Stomach smooth muscle (tissue), 2 donors: ENCODE measurements at regions not wholly inside any gene's neighbourhood (a gene's known extent, or its start where the extent isn't known, plus 50 kb on each side); places are given as distances from the start of the nearest gene placed in this dataset.

Experiments used
- H3K27ac ChIP-seq: one replicate; pipeline ENCODE4 v1.7.0; 2013; ENCODE audit warnings: mild to moderate bottlenecking, low read length, inconsistent platforms
- H3K27me3 ChIP-seq, 2 donors: one replicate each; pipeline ENCODE4 v1.7.0; 2013; ENCODE audit warnings: low read length in 2 of 2; ENCODE audit not compliant: insufficient read depth in 2 of 2, control insufficient read depth in 1 of 2
- H3K36me3 ChIP-seq, 2 donors: one replicate each; pipeline ENCODE4 v1.7.0; 2013; ENCODE audit warnings: low read length in 2 of 2; ENCODE audit not compliant: control insufficient read depth in 2 of 2, insufficient read depth in 2 of 2
- H3K4me1 ChIP-seq: one replicate; pipeline ENCODE4 v1.7.0; 2013; ENCODE audit warnings: low read length; ENCODE audit not compliant: control insufficient read depth, insufficient read depth
- H3K4me3 ChIP-seq, 2 donors: one replicate each; pipeline ENCODE4 v1.7.0; 2013; ENCODE audit warnings: low read length in 2 of 2
- H3K9ac ChIP-seq, 2 donors: one replicate each; pipeline ENCODE4 v1.7.0; 2013; ENCODE audit warnings: low read length in 2 of 2, mild to moderate bottlenecking in 1 of 2
- H3K9me3 ChIP-seq, 2 donors: one replicate each; pipeline ENCODE4 v1.7.0; 2013; ENCODE audit warnings: low read length in 2 of 2; ENCODE audit not compliant: control insufficient read depth in 2 of 2
- donor health status: healthy.
- donor health status: Pancreatic carcinoma.

- H3K27ac ChIP-seq: no peak overlapping the region
- H3K4me1 ChIP-seq: no peaks in the 10 kb centered on the region
- no peaks in the 10 kb centered on the region for H3K36me3 ChIP-seq
- H3K9me3 ChIP-seq: no peaks in the 10 kb centered on the region
- H3K4me3 ChIP-seq: no peak overlapping the region
- peaks cover 11 to 21% of the 10 kb centered on the region in 2 donors for H3K27me3 ChIP-seq
- no peak overlapping the region for H3K9ac ChIP-seq
These were observed 98.2 kb downstream of the UNCX start for GRCh38 chr7:1330801-1331425.

- no peak overlapping the region for H3K9ac ChIP-seq
- H3K4me1 ChIP-seq: no peaks in the 10 kb centered on the region
- H3K36me3 ChIP-seq: no peaks in the 10 kb centered on the region
- H3K27ac ChIP-seq: no peak overlapping the region
- H3K27me3 ChIP-seq: peaks cover 11 to 20% of the 10 kb centered on the region in 2 donors
- H3K4me3 ChIP-seq: no peak overlapping the region
- peaks cover 0 to 2% of the 10 kb centered on the region in 2 donors for H3K9me3 ChIP-seq
These were observed 99.1 kb downstream of the UNCX start for GRCh38 chr7:1331561-1332467.

GRCh38 chr7:1336509-1336908 lies 103.8 kb downstream of the UNCX start:
- Histone ChIP-seq H3K27me3 (peaks cover 7 to 23% of the 10 kb centered on the region in 2 donors), H3K36me3 (no peaks in the 10 kb centered on the region), H3K4me1 (no peaks in the 10 kb centered on the region), H3K9me3 (peaks cover 5 to 8% of the 10 kb centered on the region in 2 donors), H3K4me3 (no peak overlapping the region), H3K9ac (no peak overlapping the region), H3K27ac (no peak overlapping the region)

- H3K27me3 ChIP-seq: peaks cover 7 to 12% of the 10 kb centered on the region in 2 donors
- no peaks in the 10 kb centered on the region for H3K4me1 ChIP-seq
- H3K27ac ChIP-seq: no peak overlapping the region
- H3K36me3 ChIP-seq: no peaks in the 10 kb centered on the region
- H3K9me3 ChIP-seq: peaks cover 5 to 8% of the 10 kb centered on the region in 2 donors
- no peak overlapping the region for H3K4me3 ChIP-seq
- H3K9ac ChIP-seq: no peak overlapping the region
These were observed 106.9 kb downstream of the UNCX start for GRCh38 chr7:1339611-1340010.

- Histone ChIP-seq H3K4me3 (no peak overlapping the region), H3K9ac (no peak overlapping the region), H3K36me3 (no peaks in the 10 kb centered on the region), H3K4me1 (no peaks in the 10 kb centered on the region), H3K27me3 (peaks cover 7 to 12% of the 10 kb centered on the region in 2 donors), H3K27ac (no peak overlapping the region), H3K9me3 (peaks cover 5 to 8% of the 10 kb centered on the region in 2 donors)
These were observed 107.4 kb downstream of the UNCX start for GRCh38 chr7:1340031-1340430.

GRCh38 chr7:1340461-1341360 lies 108.0 kb downstream of the UNCX start:
- Histone ChIP-seq H3K9ac (no peak overlapping the region), H3K27ac (no peak overlapping the region), H3K36me3 (no peaks in the 10 kb centered on the region), H3K9me3 (peaks cover 5 to 8% of the 10 kb centered on the region in 2 donors), H3K4me3 (no peak overlapping the region), H3K4me1 (no peaks in the 10 kb centered on the region), H3K27me3 (peaks cover 7 to 12% of the 10 kb centered on the region in 2 donors)

- H3K9me3 ChIP-seq: peaks cover 5 to 8% of the 10 kb centered on the region in 2 donors
- no peak overlapping the region for H3K27ac ChIP-seq
- H3K4me3 ChIP-seq: no peak overlapping the region
- H3K9ac ChIP-seq: no peak overlapping the region
- no peaks in the 10 kb centered on the region for H3K36me3 ChIP-seq
- peaks cover 7 to 12% of the 10 kb centered on the region in 2 donors for H3K27me3 ChIP-seq
- no peaks in the 10 kb centered on the region for H3K4me1 ChIP-seq
These were observed 108.9 kb downstream of the UNCX start for GRCh38 chr7:1341361-1342089.

- no peak overlapping the region for H3K9ac ChIP-seq
- no peak overlapping the region for H3K4me3 ChIP-seq
- H3K27ac ChIP-seq: no peak overlapping the region
- no peaks in the 10 kb centered on the region for H3K36me3 ChIP-seq
- peaks cover 11 to 12% of the 10 kb centered on the region in 2 donors for H3K27me3 ChIP-seq
- H3K4me1 ChIP-seq: no peaks in the 10 kb centered on the region
- peaks cover 0 to 8% of the 10 kb centered on the region in 2 donors for H3K9me3 ChIP-seq
These were observed 109.5 kb downstream of the UNCX start for GRCh38 chr7:1342090-1342640.

GRCh38 chr7:1343551-1343950 lies 110.9 kb downstream of the UNCX start:
- no peak overlapping the region for H3K4me3 ChIP-seq
- no peak overlapping the region for H3K27ac ChIP-seq
- H3K27me3 ChIP-seq: peaks cover 12 to 16% of the 10 kb centered on the region in 2 donors
- H3K4me1 ChIP-seq: no peaks in the 10 kb centered on the region
- peaks cover 0 to 8% of the 10 kb centered on the region in 2 donors for H3K9me3 ChIP-seq
- no peak overlapping the region for H3K9ac ChIP-seq
- H3K36me3 ChIP-seq: no peaks in the 10 kb centered on the region
